GM12892 (cell line): ENCODE measurements at regions not wholly inside any gene's neighbourhood (a gene's known extent, or its start where the extent isn't known, plus 50 kb on each side); places are given as distances from the start of the nearest gene placed in this dataset.

Experiments
- POLR2A ChIP-seq: IDR thresholded peaks from 2 replicates; pipeline ENCODE4 v1.6.1; 2011; ENCODE audit warnings: low read depth, low read length, control low read depth
- POLR2AphosphoS5 ChIP-seq: IDR thresholded peaks from 2 replicates; pipeline ENCODE4 v1.6.1; 2011; ENCODE audit warnings: low read depth, low read length, control low read depth
- TAF1 ChIP-seq: IDR thresholded peaks from 2 replicates; pipeline ENCODE4 v1.6.1; 2011; ENCODE audit warnings: low read depth, mild to moderate bottlenecking, control low read depth, low read length, borderline replicate concordance

DNA sequence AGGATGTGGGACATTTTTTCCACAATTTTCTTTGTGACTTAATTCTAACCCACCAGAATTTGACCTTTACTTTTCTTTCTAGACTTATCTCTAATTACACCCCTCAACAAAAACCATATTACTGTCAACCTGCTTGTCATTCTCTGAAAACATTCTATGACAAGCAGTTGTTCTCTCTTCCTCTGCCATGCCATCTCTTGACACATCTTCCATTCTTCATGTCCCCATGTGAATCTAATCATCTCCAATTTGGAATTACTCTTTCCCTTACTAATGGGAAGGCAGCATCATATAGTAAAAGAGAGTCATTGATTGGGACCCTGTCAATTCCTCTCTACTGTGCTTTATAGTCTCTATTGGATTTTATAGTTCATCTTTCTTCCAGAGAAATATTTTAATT is 61.3 kb upstream of the P2RY1 start:
- TF ChIP-seq POLR2A (no peak), TAF1 (no peak), POLR2AphosphoS5 (no peak)
